ENCODE measurements at regions not wholly inside any gene's neighbourhood (a gene's known extent, or its start where the extent isn't known, plus 50 kb on each side); places are given as distances from the start of the nearest gene placed in this dataset.

DNA sequence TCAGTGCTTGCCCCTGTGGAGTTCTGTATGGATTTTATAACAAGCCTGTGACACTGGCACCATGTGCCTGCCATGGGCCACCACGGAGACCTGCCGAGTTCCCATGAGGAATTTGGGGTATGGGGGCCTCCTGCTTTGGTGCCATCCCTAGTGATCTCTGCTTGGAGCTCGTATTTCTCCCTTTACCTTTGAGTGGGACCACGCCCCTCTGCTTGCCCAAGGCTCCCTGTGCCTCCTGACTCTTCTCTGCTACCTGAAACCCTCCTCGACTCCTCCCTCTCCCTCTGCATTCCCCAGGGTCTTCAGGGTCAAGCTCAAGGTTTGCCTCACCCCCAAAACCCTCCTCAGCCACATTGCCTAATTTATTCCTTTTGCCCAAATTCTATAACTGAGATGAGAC lies 225.0 kb downstream of the BUB3 start:
- TF ChIP-seq, protein P1, sequence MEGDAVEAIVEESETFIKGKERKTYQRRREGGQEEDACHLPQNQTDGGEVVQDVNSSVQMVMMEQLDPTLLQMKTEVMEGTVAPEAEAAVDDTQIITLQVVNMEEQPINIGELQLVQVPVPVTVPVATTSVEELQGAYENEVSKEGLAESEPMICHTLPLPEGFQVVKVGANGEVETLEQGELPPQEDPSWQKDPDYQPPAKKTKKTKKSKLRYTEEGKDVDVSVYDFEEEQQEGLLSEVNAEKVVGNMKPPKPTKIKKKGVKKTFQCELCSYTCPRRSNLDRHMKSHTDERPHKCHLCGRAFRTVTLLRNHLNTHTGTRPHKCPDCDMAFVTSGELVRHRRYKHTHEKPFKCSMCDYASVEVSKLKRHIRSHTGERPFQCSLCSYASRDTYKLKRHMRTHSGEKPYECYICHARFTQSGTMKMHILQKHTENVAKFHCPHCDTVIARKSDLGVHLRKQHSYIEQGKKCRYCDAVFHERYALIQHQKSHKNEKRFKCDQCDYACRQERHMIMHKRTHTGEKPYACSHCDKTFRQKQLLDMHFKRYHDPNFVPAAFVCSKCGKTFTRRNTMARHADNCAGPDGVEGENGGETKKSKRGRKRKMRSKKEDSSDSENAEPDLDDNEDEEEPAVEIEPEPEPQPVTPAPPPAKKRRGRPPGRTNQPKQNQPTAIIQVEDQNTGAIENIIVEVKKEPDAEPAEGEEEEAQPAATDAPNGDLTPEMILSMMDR (IDR thresholded peaks at IDR 0.05; ENCODE audit: unreplicated experiment): no peak
- H3K4me3 Mint-ChIP-seq (ENCODE audit: low read depth): no peak overlapping the region
- no peak overlapping the region for H3K27ac Mint-ChIP-seq
- H3K9me3 Mint-ChIP-seq (ENCODE audit: low read depth): no peaks in the 10 kb centered on the region
- H3K27me3 Mint-ChIP-seq: peaks cover 11% of the 10 kb centered on the region
- H3K4me1 Mint-ChIP-seq (ENCODE audit: low read depth): peaks cover 5% of the 10 kb centered on the region
- H3K36me3 Mint-ChIP-seq (ENCODE audit: insufficient read depth): no peaks in the 10 kb centered on the region
- DNase-seq (ENCODE audit: low spot score, unreplicated experiment): no peak

DNA sequence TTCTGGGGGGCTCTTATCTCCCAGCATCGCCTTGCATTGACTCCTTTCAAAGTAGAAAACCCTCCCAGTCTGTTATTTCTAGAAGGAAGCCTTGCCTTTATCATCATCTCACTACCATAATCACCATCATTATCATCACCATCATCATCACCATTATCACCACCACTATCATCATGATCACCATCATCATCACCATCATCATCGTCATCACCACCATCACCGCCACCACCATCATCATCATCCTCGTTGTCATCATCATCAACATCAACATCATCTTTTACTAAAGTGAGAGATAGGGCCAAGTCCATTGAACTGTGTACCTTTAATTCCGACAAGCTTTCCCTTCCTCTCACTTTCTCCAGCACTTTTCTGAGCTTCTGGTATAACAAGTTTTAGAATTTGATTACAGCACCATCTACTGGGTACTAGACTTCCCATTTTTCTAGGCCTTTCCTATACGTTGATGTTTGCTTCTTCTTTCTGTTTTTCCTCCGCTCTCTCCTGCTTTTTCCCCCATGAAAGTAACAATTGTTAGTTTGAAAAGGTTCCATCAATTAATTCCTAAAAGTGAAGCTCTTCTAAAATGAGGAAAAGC lies 226.4 kb downstream of the BUB3 start:
- TF ChIP-seq, protein P1 (IDR thresholded peaks at IDR 0.05; ENCODE audit: unreplicated experiment): peak; percentile 48
- Mint-ChIP-seq H3K27ac (no peak overlapping the region), H3K4me3 (ENCODE audit: low read depth) (no peak overlapping the region), H3K36me3 (ENCODE audit: insufficient read depth) (no peaks in the 10 kb centered on the region), H3K4me1 (ENCODE audit: low read depth) (peaks cover 5% of the 10 kb centered on the region), H3K27me3 (peaks cover 11% of the 10 kb centered on the region), H3K9me3 (ENCODE audit: low read depth) (no peaks in the 10 kb centered on the region)
- no peak for DNase-seq (ENCODE audit: low spot score, unreplicated experiment)

DNA sequence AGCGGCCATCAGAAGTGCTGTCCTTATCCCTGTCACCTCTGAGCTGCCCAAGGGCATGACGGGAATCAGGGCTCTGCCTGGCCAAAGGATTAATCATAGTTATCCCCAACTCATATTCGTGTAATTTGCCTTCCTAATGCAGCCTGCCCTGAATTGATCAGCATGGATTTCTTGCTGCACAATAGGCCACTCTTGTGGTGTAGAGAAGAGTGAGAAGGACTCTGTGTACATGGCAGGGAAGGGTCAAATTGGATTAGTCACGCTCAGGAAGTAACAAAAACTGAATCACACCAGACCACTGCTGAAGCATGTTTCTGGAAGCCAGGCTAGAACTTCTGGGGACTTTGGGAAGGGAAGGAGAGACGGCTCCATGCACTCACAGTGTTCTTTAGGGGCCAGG lies 227.0 kb downstream of the BUB3 start:
- H3K27me3 Mint-ChIP-seq: peaks cover 11% of the 10 kb centered on the region
- H3K27ac Mint-ChIP-seq: no peak overlapping the region

DNA sequence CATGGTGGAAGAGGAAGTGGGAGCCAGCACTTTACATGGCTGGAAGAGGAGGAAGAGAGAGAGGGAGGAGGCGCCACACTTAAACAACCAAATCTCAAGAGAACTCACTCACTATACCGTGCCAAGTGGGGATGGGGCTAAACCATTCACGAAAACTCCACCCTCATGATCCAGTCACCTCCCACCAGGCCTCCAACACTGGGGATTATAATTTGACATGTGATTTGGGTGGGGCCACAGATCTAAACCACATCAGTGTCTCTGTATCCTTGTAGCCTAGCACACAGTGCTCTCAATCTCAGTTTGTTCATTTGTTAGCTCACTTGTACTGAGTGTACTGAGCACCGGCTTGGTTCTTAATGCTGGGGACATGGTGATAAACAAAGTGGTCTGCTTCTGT lies 228.3 kb downstream of the BUB3 start:
- Mint-ChIP-seq H3K4me1 (ENCODE audit: low read depth) (peaks cover 5% of the 10 kb centered on the region), H3K9me3 (ENCODE audit: low read depth) (peaks cover 5% of the 10 kb centered on the region), H3K36me3 (ENCODE audit: insufficient read depth) (peaks cover 2% of the 10 kb centered on the region), H3K27ac (no peak overlapping the region), H3K4me3 (ENCODE audit: low read depth) (no peak overlapping the region), H3K27me3 (peaks cover 11% of the 10 kb centered on the region)
- no peak for DNase-seq (ENCODE audit: low spot score, unreplicated experiment)
- TF ChIP-seq, protein P1 (IDR thresholded peaks at IDR 0.05; ENCODE audit: unreplicated experiment): no peak

More for the DNA sequence above, 227.0 kb downstream of the BUB3 start:
- TF ChIP-seq, protein P1 (IDR thresholded peaks at IDR 0.05; ENCODE audit: unreplicated experiment): no peak
- H3K4me1 Mint-ChIP-seq (ENCODE audit: low read depth): peaks cover 5% of the 10 kb centered on the region
- H3K4me3 Mint-ChIP-seq (ENCODE audit: low read depth): no peak overlapping the region
- no peaks in the 10 kb centered on the region for H3K36me3 Mint-ChIP-seq (ENCODE audit: insufficient read depth)
- DNase-seq (ENCODE audit: low spot score, unreplicated experiment): no peak
- no peaks in the 10 kb centered on the region for H3K9me3 Mint-ChIP-seq (ENCODE audit: low read depth)

DNA sequence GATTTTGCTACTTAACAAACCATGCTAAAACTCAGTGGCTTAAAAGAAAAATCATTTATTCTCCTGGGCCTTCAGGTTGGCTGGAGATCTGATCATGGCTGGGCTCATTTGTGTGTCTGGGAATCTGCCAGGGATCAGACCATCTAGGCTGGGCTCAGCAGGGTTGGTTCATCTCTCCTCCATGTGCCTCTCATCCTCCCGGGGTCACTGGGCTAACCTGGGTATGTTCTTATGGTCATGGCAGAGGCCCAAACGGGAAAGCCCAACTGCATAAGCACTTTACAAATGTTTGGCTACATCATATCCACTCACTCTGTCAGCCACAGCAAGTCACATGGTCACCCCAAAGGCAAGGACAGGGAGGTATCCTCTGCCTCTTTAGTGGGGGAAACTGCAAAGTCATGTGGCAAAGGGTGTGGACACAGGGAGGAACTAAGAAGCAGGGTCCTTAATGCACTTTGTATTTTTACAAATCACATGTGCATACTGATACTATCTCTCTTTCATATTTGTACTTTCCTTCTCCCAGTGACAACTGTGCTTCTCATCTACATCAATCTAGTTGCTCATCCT lies 231.4 kb downstream of the BUB3 start:
- TF ChIP-seq, protein P1 (IDR thresholded peaks at IDR 0.05; ENCODE audit: unreplicated experiment): no peak
- Mint-ChIP-seq H3K4me1 (ENCODE audit: low read depth) (no peaks in the 10 kb centered on the region), H3K9me3 (ENCODE audit: low read depth) (peaks cover 8% of the 10 kb centered on the region), H3K4me3 (ENCODE audit: low read depth) (no peak overlapping the region), H3K36me3 (ENCODE audit: insufficient read depth) (peaks cover 2% of the 10 kb centered on the region), H3K27me3 (peaks cover 11% of the 10 kb centered on the region), H3K27ac (no peak overlapping the region)
- no peak for DNase-seq (ENCODE audit: low spot score, unreplicated experiment)

Data from progenitor cell of endocrine pancreas (in vitro differentiated cells).